Coronary artery (tissue), 2 donors: ENCODE measurements at regions not wholly inside any gene's neighbourhood (a gene's known extent, or its start where the extent isn't known, plus 50 kb on each side); places are given as distances from the start of the nearest gene placed in this dataset.

Experiments used
- DNase-seq: peaks from one replicate; pipeline ENCODE4 v3.0.0-alpha.2; 2017; ENCODE audit warnings: low spot score
- H3K27ac ChIP-seq, 2 donors: fragments of 200-600 bp; sonication (generic); one replicate each; pipeline ENCODE4 v1.5.1; 2016 to 2019
- H3K4me3 ChIP-seq: fragments of 200-600 bp; sonication (generic); 2 replicates; pipeline ENCODE4 v1.5.1; 2016; ENCODE audit warnings: mild to moderate bottlenecking, moderate library complexity
- TF ChIP-seq, protein P1 (sequence below): fragments of 200-600 bp; sonication (generic); IDR thresholded peaks from one replicate; pipeline ENCODE4 v1.5.1; 2019; ENCODE audit warnings: antibody characterized with exemption

DNA sequence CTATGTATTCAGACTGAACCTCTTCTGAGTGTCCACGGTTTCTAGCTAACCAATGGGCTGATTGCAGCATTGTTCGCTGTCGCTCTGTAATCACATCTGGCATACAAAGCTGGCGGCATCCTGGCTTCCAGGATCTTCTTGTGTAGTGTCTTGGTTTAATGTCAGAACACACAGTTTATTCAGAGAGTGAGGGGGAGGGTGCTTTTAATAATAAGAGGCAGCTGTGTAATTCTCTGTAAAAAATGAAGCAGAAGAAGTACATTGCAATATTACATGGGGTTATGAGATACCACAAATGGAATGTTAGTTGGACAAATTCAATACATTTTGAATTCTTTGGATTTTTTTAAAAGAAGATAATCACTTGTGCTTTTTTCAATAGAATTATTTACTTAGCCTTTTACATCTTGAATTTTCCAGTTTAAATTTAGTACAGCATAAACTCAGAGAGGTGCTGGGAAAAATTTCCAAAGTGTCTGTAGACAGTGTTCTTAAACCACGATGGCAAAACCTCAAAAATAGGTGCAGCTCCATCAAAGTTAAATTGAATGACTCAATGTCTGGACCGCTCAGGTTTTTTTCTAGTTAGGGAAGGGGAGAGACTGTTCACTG lies 206.0 kb downstream of the PCSK1 start:
- TF ChIP-seq, protein P1, sequence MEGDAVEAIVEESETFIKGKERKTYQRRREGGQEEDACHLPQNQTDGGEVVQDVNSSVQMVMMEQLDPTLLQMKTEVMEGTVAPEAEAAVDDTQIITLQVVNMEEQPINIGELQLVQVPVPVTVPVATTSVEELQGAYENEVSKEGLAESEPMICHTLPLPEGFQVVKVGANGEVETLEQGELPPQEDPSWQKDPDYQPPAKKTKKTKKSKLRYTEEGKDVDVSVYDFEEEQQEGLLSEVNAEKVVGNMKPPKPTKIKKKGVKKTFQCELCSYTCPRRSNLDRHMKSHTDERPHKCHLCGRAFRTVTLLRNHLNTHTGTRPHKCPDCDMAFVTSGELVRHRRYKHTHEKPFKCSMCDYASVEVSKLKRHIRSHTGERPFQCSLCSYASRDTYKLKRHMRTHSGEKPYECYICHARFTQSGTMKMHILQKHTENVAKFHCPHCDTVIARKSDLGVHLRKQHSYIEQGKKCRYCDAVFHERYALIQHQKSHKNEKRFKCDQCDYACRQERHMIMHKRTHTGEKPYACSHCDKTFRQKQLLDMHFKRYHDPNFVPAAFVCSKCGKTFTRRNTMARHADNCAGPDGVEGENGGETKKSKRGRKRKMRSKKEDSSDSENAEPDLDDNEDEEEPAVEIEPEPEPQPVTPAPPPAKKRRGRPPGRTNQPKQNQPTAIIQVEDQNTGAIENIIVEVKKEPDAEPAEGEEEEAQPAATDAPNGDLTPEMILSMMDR: no peak
- no peak for DNase-seq
- Histone ChIP-seq H3K4me3 (peak overlapping the region; percentile 33), H3K27ac (peak overlapping the region; percentile 38 to 62)

DNA sequence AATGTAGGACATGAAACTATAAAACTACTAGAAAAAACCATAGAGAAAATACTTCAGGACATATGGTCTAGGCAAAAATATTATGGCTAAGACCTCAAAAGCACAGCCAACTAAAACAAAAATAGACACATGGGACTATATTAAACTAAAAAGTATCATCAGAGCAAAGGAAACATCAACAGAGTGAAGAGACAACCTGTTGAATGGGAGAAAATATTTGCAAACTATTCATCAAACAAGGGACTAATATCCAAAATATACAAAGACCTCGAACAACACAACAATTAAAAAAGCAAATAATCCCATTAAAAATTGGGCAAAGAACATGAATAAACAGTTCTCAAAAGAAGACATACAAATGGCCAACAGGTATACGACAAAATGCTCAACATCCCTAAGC lies 210.9 kb downstream of the PCSK1 start:
- no peak overlapping the region for H3K4me3 ChIP-seq
- no peak for DNase-seq
- TF ChIP-seq, protein P1: no peak
- H3K27ac ChIP-seq: no peak overlapping the region

DNA sequence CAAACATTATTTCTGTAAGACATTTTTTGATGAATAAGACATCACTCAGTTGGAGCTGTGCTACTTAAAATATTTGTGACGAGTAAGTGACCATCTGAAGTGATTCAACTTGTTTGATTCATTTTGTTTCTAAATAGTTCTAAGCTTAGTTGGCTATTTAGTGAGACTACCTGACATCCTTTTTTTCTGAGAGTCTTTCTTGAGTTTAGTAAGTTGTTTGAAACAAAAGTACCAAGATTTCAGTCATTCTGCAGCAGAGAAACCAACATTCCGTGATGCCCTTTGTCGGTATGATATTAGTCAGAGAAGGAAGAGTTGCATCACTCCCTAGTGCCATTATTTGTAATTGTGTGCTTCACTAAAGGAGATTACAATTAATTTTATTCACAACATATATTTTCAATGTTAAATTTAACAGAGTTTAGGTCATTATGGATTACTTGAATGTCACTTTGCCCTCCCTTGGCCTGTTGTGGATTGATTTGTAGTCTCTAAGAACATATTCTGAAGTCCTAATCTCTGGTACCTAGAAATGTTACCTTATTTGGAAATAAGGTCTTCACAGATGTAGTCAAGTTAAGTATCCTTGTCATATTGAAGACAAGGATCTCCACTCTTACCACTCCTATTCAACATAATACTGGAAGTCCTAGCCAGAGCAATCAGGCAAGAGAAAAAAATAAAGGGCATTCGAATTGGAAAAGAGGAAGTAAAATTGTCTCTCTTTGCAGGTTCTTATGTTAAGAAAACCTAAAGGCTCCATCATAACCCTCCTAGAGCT lies 212.2 kb downstream of the PCSK1 start:
- no peak for DNase-seq
- TF ChIP-seq, protein P1: no peak
- H3K4me3 ChIP-seq: no peak overlapping the region
- peak overlapping the region; percentile 19 to 44 for H3K27ac ChIP-seq

DNA sequence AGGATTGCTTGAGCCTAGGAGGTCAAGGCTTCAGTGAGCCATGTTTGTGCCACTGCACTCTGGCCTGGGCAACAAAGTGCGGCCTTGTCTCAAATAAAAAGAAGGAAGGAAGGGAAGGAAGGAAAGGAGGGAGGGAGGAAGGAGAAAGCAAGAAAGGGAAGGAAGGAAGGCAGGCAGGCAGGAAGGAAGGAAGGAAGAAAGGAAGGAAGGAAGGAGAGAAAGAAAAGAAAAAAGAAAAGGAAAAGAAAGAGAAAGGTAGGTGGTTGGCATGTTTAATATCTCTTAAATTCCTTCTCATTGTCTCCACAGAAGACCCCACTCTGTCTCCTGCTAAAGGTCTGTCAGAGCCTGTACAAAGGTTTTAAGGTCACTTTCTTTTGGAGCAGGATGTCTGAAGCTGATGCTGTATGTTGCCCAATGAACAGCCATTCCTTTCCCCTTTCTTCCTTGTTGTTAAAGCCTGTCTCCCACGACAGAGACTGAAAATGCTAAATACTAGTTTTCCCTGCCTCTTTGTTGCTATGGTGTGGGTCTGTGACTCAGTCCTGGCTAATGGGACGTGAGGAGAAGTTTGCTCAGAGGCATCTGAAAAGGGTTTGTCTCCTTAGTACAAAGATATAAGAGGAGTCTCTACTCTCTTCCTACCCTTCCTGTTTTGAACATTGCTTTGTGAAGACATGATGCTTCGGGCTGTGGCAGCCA lies 213.3 kb downstream of the PCSK1 start:
- DNase-seq: no peak
- Histone ChIP-seq H3K27ac (peak overlapping the region in 1 of 2 donors; percentile 44), H3K4me3 (no peak overlapping the region)
- TF ChIP-seq, protein P1: no peak

DNA sequence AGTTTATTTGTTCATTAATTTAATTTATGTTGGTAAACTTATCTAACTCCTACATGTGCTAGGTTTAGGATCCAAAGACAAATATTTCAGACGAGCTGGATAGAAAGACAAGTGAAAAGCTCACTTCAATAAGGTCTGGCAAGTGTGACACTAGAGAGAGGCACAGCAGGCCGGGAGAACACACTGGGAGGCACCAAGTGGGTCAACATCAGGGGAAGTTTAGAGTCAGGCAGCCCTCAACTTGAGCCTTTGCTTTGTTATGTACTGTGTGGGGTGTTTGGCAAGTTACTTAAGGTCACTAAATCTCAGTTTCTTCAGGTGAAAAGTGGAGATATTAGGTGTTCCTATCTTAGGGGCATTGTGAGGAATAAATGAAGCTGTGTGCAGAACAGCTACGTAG lies 214.4 kb downstream of the PCSK1 start:
- H3K27ac ChIP-seq: no peak overlapping the region
- TF ChIP-seq, protein P1: no peak
- no peak overlapping the region for H3K4me3 ChIP-seq
- no peak for DNase-seq

DNA sequence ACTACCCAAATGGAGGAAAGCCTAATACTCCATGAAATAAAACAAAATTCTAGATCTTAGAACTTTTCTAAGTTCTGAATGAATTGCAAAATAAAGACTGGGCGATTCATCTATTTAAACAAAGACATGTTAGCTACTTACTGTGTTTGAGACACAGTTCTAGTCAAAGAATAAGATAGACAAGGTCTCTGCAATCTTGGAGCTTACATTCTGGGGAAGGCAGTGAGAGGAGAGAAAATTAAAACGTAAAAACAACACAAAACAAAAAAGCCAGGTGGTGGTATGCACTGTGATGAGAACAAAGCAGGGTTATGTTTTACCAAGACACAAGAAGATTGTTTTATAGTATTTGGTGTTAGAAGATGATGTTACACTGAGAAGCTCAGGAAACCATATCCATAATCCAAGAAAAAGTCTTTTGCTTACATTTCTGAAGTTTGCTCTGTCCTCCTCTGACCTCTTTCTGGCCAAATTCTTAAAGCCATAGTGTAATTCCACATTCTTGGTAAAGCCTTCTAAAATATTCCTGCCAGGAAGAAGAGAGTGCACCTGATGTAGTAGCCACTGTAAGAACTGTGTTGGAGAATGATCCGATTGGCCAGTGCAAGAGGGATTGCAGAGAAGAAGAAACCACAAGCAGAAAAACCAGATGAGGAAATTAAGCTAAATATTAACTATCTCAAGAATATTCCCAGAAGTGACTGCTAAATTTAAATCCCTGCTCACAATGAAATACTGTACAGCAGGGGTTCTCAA lies 218.4 kb downstream of the PCSK1 start:
- TF ChIP-seq, protein P1: no peak
- Histone ChIP-seq H3K4me3 (no peak overlapping the region), H3K27ac (no peak overlapping the region)
- DNase-seq: no peak
